K562 (cell line): ENCODE measurements at regions not wholly inside any gene's neighbourhood (a gene's known extent, or its start where the extent isn't known, plus 50 kb on each side); places are given as distances from the start of the nearest gene placed in this dataset.

ENCODE experiments used
- ATAC-seq: fragments of 200-7000 bp; cut with Tn5 transposase; 3 replicates; pipeline ENCODE4 v1.9.1; 2020; ENCODE audit warnings: moderate library complexity
- BruUV-seq: library from RNA; stranded (reverse); fragments of 400-500 nt; replicated peaks from 2 replicates; lab custom pipeline; 2021; lab: Mats Ljungman, UMichigan
- CTCF ChIA-PET: fragments of 300-600 bp; formaldehyde crosslinking; extraction: SDS; loops from one replicate; lab custom pipeline; 2021; ENCODE audit warnings: low intra/inter-chr PET ratio; lab: Yijun Ruan, JAX
- POLR2A ChIA-PET: fragments of 300-600, 350-650 bp; sonication (Branson Sonifier 250); formaldehyde crosslinking; extraction: SDS; loops from one replicate; lab custom pipeline; 2021; ENCODE audit warnings: antibody characterized with exemption, inconsistent platforms; lab: Yijun Ruan, JAX
- DNase-seq, 4 experiments: peaks; one replicate each; pipeline versions ENCODE4 v3.0.0 to v3.0.0-alpha.2; 2011 to 2018; ENCODE audit warnings: low spot score in 3 of 4, mixed read lengths in 3 of 4; ENCODE audit errors: extremely low read depth in 1 of 4
- FAIRE-seq: peaks from 2 replicates; lab custom pipeline; 2011; peaks lifted over from hg19 to GRCh38; lab: Jason Lieb, UNC
- H2AFZ ChIP-seq: 2 replicates; pipeline ENCODE4 v1.6.0; 2011; ENCODE audit warnings: low read depth, low read length, control low read depth, inconsistent platforms
- H3K27ac ChIP-seq: fragments of 200-600 bp; 3 replicates; pipeline ENCODE4 v1.8.0; 2011; ENCODE audit warnings: low read depth, mild to moderate bottlenecking, control low read depth, inconsistent platforms, low read length, moderate library complexity, mixed read lengths; ENCODE audit errors: extremely low read depth
- H3K27me3 ChIP-seq, 2 experiments: fragments of 300-600 bp in 1 of 2; 2 replicates in 1 of 2; 3 replicates in 1 of 2; pipeline versions ENCODE4 v1.6.0 to v1.8.0; 2011; ENCODE audit warnings: inconsistent platforms in 2 of 2, low read length in 2 of 2, mild to moderate bottlenecking in 1 of 2, mixed read lengths in 1 of 2, moderate library complexity in 1 of 2; ENCODE audit not compliant: control insufficient read depth in 2 of 2, insufficient read depth in 2 of 2
- H3K36me3 ChIP-seq: fragments of 300-600 bp; 3 replicates; pipeline ENCODE4 v1.8.0; 2011; ENCODE audit warnings: mild to moderate bottlenecking, low read length, inconsistent platforms; ENCODE audit not compliant: control insufficient read depth, insufficient read depth
- H3K4me1 ChIP-seq, 2 experiments: fragments of 200-600 bp in 1 of 2; replicated peaks in 1 of 2; 2 replicates in 1 of 2; 3 replicates in 1 of 2; pipeline versions ENCODE4 v1.5.1 to v1.8.0; 2011; ENCODE audit warnings: inconsistent platforms in 2 of 2, low read length in 2 of 2, mild to moderate bottlenecking in 1 of 2, mixed read lengths in 1 of 2, moderate library complexity in 1 of 2; ENCODE audit not compliant: control insufficient read depth in 2 of 2, insufficient read depth in 2 of 2
- H3K4me2 ChIP-seq: 2 replicates; pipeline ENCODE4 v1.6.1; 2011; ENCODE audit warnings: low read length, control low read depth, inconsistent platforms, mixed read lengths; ENCODE audit not compliant: insufficient read depth
- H3K4me3 ChIP-seq: fragments of 200-600 bp; sonication (generic), shearing (Covaris generic); 2 replicates; pipeline ENCODE4 v1.5.1; 2016; ENCODE audit warnings: control low read depth, inconsistent platforms
- H3K79me2 ChIP-seq: fragments of 200-600 bp; 3 replicates; pipeline ENCODE4 v1.8.0; 2011; ENCODE audit warnings: low read length, inconsistent platforms; ENCODE audit not compliant: control insufficient read depth, insufficient read depth
- H3K9ac ChIP-seq, 2 experiments: 2 replicates each; pipeline versions ENCODE4 v1.6.0 to v1.6.1; 2011; ENCODE audit warnings: low read depth in 2 of 2, low read length in 2 of 2, control low read depth in 1 of 2, inconsistent platforms in 1 of 2, mild to moderate bottlenecking in 1 of 2, mixed read lengths in 1 of 2; ENCODE audit not compliant: insufficient read depth in 1 of 2
- H3K9me1 ChIP-seq: one replicate; pipeline ENCODE4 v1.6.0; 2011; ENCODE audit warnings: inconsistent platforms, mild to moderate bottlenecking, low read length, moderate library complexity; ENCODE audit not compliant: control insufficient read depth, insufficient read depth
- H3K9me3 ChIP-seq: replicated peaks from 2 replicates; pipeline ENCODE4 v1.5.1; 2011; ENCODE audit warnings: low read depth, low read length, inconsistent platforms; ENCODE audit not compliant: control insufficient read depth, insufficient read depth
- H4K20me1 ChIP-seq: replicated peaks from 2 replicates; pipeline ENCODE4 v1.6.1; 2011; ENCODE audit warnings: low read length, inconsistent platforms, mixed read lengths; ENCODE audit not compliant: control insufficient read depth, insufficient read depth
- KDM1A ChIP-seq, 2 experiments: fragments of 450-650 bp; IDR thresholded peaks; 2 replicates each; pipeline ENCODE4 v1.6.1; 2016; ENCODE audit warnings: mild to moderate bottlenecking in 2 of 2
- MBD1 ChIP-seq: fragments of 250-450 bp; sonication (Bioruptor Pico); IDR thresholded peaks from 2 replicates; pipeline ENCODE4 v1.8.0; 2022; ENCODE audit warnings: inconsistent platforms
- POLR3A ChIP-seq: IDR thresholded peaks from 2 replicates; pipeline ENCODE4 v1.6.1; 2011; ENCODE audit warnings: borderline replicate concordance, mild to moderate bottlenecking, moderate library complexity; ENCODE audit not compliant: insufficient read length, insufficient read depth; ENCODE audit errors: extremely low read depth
- RBM17 ChIP-seq: fragments of 200-400 bp; formaldehyde crosslinking; IDR thresholded peaks from 2 replicates; pipeline ENCODE4 v1.6.1; 2017; ENCODE audit warnings: low read depth, mild to moderate bottlenecking, low read length, borderline replicate concordance
- XRCC4 ChIP-seq: IDR thresholded peaks from one replicate; pipeline ENCODE4 v1.6.1; 2011; ENCODE audit not compliant: insufficient read depth, insufficient read length; ENCODE audit errors: extremely low read depth
- ZNF174 ChIP-seq: fragments of 250-450 bp; sonication (Bioruptor Pico); IDR thresholded peaks from 2 replicates; pipeline ENCODE4 v1.4.0; 2020; ENCODE audit warnings: mild to moderate bottlenecking
- WGBS: fragments of 100-300 bp; shearing (Covaris generic); methylation state at CpG from one replicate; pipeline ENCODE4 v1.1.6; 2016; ENCODE audit warnings: low coverage, mixed read lengths; ENCODE audit not compliant: insufficient coverage; ENCODE audit errors: missing lambda C conversion rate; 5-methylcytosine and 5-hydroxymethylcytosine counted together
- in situ Hi-C: fragments of 300-500 bp; cut with MboI; formaldehyde crosslinking; loops from 4 replicates; pipeline ENCODE4 v1.15.0; 2018; ENCODE audit warnings: inconsistent platforms, mixed read lengths
- intact Hi-C: fragments of 100-400 bp; cut with micrococcal nuclease; formaldehyde crosslinking; loops from 2 replicates; pipeline ENCODE4 v1.14.2; 2022
- TF ChIP-seq, protein P1 (sequence below): fragments of 250-450 bp; sonication (Bioruptor Pico); IDR thresholded peaks from 2 replicates; pipeline ENCODE4 v1.5.0; 2020; ENCODE audit warnings: mild to moderate bottlenecking
- TF ChIP-seq, protein P2 (sequence below): fragments of 250-450 bp; sonication (Bioruptor Pico); IDR thresholded peaks from 2 replicates; pipeline ENCODE4 v1.8.0; 2021; ENCODE audit warnings: mild to moderate bottlenecking, moderate library complexity
- TF ChIP-seq, protein P3 (sequence below): fragments of 250-450 bp; sonication (Bioruptor Pico); IDR thresholded peaks from 2 replicates; pipeline ENCODE4 v1.5.0; 2022; ENCODE audit warnings: mild to moderate bottlenecking

GRCh38 chr3:194072691-194073279 lies 63.2 kb upstream of the HES1 start:
- Histone ChIP-seq H3K9me3 (no peaks in the 10 kb centered on the region), H3K4me2 (no peak overlapping the region), H3K9me1 (no peaks in the 10 kb centered on the region), H3K9ac (no peak overlapping the region), H3K27ac (no peak overlapping the region), H3K4me3 (no peak overlapping the region), H3K79me2 (no peaks in the 10 kb centered on the region), H3K27me3 (no peaks in the 10 kb centered on the region), H2AFZ (no peak overlapping the region), H3K4me1 (peaks cover 21 to 27% of the 10 kb centered on the region in 2 experiments), H3K36me3 (no peaks in the 10 kb centered on the region)
- FAIRE-seq (no peak), ATAC-seq (no peak)
- CTCF ChIA-PET: no interaction called here
- in situ Hi-C loops (no loop called here), intact Hi-C loops (loop anchor here (10.0 kb wide), 3 partner anchors 68 to 288 kb away; no protein-coding TSS in a partner anchor)
- BruUV-seq: no TSS peak
- WGBS: 79% methylated on average over 4 of the region's 4 CpGs
- POLR2A ChIA-PET: interaction anchor here (1.0 to 1.1 kb wide), 2 partner anchors 18 to 63 kb away, joined by 4 to 5 read pairs; partner anchors contain the start of gene HES1
- TF ChIP-seq, protein P1, sequence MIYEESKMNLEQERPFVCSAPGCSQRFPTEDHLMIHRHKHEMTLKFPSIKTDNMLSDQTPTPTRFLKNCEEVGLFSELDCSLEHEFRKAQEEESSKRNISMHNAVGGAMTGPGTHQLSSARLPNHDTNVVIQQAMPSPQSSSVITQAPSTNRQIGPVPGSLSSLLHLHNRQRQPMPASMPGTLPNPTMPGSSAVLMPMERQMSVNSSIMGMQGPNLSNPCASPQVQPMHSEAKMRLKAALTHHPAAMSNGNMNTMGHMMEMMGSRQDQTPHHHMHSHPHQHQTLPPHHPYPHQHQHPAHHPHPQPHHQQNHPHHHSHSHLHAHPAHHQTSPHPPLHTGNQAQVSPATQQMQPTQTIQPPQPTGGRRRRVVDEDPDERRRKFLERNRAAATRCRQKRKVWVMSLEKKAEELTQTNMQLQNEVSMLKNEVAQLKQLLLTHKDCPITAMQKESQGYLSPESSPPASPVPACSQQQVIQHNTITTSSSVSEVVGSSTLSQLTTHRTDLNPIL (CRISPR knock-in tag): no peak
- TF ChIP-seq POLR3A (no peak), KDM1A (IDR thresholded peaks at IDR 0.05) (no peak), XRCC4 (no peak), ZNF174 (CRISPR knock-in tag) (no peak), MBD1 (CRISPR knock-in tag) (no peak), RBM17 (no peak)
- TF ChIP-seq, protein P2, sequence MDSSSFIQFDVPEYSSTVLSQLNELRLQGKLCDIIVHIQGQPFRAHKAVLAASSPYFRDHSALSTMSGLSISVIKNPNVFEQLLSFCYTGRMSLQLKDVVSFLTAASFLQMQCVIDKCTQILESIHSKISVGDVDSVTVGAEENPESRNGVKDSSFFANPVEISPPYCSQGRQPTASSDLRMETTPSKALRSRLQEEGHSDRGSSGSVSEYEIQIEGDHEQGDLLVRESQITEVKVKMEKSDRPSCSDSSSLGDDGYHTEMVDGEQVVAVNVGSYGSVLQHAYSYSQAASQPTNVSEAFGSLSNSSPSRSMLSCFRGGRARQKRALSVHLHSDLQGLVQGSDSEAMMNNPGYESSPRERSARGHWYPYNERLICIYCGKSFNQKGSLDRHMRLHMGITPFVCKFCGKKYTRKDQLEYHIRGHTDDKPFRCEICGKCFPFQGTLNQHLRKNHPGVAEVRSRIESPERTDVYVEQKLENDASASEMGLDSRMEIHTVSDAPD: no peak
- TF ChIP-seq, protein P3, sequence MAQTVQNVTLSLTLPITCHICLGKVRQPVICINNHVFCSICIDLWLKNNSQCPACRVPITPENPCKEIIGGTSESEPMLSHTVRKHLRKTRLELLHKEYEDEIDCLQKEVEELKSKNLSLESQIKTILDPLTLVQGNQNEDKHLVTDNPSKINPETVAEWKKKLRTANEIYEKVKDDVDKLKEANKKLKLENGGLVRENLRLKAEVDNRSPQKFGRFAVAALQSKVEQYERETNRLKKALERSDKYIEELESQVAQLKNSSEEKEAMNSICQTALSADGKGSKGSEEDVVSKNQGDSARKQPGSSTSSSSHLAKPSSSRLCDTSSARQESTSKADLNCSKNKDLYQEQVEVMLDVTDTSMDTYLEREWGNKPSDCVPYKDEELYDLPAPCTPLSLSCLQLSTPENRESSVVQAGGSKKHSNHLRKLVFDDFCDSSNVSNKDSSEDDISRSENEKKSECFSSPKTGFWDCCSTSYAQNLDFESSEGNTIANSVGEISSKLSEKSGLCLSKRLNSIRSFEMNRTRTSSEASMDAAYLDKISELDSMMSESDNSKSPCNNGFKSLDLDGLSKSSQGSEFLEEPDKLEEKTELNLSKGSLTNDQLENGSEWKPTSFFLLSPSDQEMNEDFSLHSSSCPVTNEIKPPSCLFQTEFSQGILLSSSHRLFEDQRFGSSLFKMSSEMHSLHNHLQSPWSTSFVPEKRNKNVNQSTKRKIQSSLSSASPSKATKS (CRISPR knock-in tag): no peak
- TF ChIP-seq, all 486 proteins: peak for 0
- H4K20me1 ChIP-seq: no peaks in the 10 kb centered on the region
- DNase-seq: no peak
